GM20431 (cell line): ENCODE measurements at regions not wholly inside any gene's neighbourhood (a gene's known extent, or its start where the extent isn't known, plus 50 kb on each side); places are given as distances from the start of the nearest gene placed in this dataset.
"Not testable (repeated sequence)": the region's sequence is repeated elsewhere in the genome, so short reads cannot be mapped to it uniquely, and the experiment has no call there.

Experiments used
- in situ Hi-C: fragments of 300-500 bp; cut with MseI, MboI; formaldehyde crosslinking; loops from one replicate; pipeline ENCODE4 v1.15.0; 2020; ENCODE audit warnings: low sequenced_read_pairs; ENCODE audit not compliant: unreplicated experiment

DNA sequence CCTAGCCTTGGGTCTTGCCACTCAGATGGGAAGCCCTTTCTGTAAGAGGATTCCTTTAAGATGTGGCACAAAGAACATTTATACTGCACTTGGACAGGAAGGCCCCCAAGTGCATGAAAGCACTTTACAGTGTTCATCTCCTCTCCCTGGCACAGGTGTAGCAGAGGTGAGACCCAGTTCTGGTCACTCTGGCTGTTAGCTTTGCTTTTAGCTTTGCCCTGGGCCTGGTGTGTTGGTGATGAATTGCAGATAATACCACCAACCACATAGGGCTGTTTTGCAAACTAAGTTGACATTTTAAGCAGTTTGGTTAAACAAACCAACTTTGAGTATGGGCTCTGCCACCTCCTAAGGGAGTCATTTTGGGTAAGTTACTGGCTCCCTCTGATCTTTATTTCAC is 296.3 kb downstream of the BCL2L11 start:
- in situ Hi-C loops, result not testable (repeated sequence)

DNA sequence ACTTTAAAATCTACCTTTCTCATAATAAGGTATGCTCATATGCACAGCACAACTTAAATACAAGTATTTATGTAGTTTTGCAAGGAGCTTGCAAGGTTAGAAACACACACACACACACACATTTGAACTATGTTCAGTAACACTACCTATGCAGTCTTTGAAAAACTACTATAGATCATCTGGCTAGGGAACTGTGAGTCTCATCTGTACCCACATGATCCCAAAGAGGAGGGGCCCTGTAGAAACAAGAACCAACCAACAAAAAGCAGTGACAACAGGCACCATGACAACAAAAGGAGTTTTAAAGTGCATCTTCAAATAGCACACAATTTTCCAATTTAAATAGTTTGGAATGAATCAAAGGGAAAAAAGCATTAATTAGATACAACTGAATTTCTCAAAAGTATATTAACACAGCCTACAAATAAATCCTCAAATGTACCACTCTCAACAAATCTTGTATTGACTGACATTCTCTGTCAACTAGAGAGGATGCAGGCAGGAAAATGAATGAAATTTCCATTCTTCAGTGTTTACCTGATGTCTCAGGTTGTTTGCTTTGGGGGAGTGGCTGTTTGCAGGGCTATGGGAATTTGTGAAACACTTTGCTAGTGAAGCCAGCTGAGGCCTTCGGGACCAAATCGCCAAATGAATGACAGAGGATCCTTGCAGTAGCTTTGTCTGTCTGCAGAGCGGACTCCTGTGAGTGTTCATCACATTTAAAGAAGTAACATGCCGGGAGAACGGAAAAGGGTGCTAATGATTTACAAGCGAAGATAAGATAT is 297.6 kb downstream of the BCL2L11 start:
- in situ Hi-C loops, result not testable (repeated sequence)

DNA sequence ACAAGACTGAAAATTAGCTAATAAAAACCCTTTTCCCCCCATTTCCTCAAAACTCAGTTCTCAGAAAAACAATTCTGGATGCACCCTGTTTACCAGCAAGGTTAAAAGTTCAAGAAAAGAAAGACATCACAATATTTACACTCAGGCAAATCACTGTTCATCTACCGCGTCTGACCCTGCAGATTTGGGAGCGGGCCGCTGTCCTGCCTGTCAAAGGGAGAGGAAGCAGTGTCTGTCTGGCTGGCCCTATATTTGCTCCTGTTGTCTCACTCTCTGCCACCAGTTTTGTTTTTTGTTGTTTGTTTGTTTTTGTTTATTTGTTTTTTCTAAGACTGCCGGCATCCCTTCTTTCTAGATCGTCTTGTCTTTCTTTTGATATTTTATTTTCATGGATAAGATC is 299.4 kb downstream of the BCL2L11 start:
- in situ Hi-C loops, result not testable (repeated sequence)

DNA sequence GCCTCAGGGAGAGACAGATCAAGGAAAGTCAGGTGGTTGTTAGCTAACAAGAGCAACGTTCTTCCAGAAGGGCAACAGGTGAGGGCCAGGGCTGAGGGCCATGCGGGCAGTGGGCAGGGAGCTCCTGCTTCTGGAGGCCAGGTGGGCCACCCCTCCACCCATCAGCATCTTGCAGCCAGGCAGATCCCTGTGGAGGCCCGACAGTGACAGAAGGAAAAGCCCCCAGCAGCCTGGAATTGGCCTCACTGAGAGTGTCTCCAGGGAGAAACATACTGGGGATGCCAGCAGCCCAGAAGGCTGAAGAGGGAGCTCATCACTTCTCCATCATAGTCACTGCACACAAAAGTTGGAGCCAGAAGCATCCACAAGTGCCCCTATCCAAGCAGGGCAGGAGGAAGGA is 300.1 kb downstream of the BCL2L11 start:
- in situ Hi-C loops, result not testable (repeated sequence)

DNA sequence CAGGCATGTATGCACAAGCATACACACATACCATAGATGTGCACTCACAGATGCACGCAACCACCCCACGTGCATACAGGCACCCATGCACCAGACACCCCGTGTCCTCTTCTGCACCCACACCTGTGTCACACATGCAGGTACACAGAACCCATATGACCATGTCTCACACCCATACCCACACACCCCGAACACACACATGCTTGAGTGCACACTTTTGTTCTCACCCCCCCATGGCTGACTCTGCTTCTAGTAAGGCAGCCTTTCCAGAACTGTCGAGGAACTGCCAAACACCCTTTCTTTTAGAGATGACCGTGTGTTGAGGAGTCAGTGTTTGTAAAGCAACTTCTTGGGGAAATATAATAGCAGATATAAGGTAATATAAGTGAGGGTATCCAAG is 301.2 kb downstream of the BCL2L11 start:
- in situ Hi-C loops, result not testable (repeated sequence)

DNA sequence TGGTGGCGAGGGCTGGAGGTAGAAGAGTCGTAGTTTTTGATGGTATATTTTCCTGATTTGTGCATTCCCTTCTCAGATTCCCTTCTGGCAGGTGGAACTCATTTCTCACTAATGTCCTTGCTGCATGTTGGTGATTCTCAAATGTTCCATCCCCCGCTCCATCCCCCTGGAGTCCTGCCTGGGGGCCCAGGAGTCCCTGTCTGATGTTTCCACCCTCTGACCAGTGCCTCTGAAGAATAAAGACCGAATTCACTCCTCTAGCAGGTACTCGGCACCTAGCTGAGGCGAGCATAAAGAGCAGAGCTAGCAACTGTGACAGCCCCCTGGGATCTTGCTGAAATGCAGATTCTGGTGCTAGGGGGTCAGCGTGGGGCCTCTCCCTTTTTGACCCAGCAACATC is 301.8 kb downstream of the BCL2L11 start:
- in situ Hi-C loops, result not testable (repeated sequence)

DNA sequence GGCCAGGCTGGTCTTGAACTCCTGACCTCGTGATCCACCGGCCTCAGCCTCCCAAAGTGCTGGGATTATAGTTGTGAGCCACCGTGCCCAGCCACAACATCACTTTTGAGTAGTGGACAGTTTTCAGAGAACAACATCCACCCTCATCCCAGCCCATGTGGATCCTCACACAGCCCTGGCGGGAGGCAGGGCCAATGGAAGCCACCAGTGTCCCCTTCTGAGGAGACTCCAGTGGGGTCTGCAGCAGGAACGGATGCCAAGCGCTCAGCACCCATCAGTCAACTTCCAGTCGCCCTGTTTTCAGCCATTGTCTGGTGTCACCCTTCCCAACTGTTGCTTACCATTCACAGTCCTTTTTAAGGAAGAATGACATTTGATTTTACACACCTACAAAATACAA is 302.5 kb downstream of the BCL2L11 start:
- in situ Hi-C loops, result not testable (repeated sequence)

DNA sequence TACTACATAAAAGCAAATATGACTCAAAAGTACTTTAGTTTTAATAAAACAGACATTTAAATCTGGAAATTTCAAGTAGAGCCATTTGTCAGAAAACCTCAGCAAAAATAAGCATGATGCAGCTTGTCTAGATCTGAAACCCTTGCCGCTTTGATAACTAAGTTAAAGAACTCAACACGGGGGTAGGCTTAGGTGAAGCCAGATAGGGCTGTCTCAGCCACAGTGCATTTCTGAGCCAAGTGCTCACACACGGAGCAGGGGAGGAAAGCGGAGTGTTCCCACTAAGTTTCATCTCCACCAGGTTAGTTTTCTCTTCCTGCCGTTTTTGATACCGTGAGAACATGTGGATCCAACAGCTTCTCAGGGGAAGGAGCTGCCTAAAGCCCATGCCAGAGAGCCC is 303.5 kb downstream of the BCL2L11 start:
- in situ Hi-C loops, result not testable (repeated sequence)

DNA sequence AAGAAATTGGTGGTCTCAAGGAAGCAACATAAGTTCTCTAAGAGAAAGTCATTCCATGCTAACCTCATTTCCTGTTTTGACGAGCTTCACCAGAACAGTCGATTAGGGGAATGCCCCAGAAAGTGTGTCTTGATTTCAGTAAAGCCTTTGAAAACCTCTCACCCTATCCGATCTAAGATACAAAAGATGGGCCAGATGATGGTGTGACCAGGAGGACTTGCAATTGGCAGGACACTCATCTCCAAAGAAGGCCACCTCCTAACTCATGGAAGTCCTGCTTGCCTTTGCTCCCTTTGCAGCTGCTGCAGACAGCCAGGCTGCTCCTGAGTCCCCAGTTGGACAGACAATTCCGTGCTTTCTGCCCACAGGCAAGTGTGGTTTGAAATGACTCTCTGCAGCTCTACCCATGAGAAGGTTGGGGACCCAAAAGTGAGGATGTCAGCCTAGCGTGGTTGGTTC is 304.2 kb downstream of the BCL2L11 start:
- in situ Hi-C loops, result not testable (repeated sequence)

DNA sequence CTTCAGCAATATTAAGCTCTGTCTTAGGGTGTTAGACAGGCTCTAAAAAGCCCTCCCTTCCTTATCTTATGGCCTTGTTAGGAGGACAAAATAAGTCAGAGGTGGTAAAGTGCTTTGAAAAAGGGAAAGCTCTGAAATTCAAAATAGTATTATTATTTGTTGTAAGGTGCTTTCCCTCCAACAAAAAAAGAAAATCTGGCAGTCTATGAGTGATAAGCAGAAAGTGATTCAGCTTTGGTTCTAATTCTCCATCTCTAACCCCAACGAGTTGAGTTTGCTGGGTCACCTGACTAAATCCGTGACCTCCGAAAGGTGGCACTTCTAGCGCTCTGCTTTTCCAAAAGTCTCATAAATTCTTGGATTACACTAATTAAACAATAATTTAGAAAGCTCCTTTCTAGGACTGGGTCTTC is 305.1 kb downstream of the BCL2L11 start:
- in situ Hi-C loops, result not testable (repeated sequence)

DNA sequence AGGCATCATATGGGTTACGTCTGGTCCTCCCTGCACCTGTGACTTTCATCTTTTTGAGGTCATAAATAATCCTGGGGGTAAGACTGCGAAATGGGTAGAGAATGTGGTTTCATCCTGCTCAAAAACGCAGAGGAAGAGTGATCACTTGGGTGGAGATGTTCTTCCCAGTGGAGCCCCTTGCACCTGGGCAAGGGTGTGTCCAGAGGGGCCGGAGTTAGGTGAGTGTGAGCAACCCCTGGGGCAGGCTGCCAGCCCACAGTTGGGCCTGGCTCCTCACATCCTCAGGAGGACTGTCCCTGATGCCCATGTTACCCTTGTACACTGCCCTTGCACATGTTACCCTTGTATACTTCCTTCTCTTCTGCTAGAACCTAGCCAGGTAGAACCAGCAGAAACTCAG is 306.6 kb downstream of the BCL2L11 start:
- in situ Hi-C loops, result not testable (repeated sequence)

DNA sequence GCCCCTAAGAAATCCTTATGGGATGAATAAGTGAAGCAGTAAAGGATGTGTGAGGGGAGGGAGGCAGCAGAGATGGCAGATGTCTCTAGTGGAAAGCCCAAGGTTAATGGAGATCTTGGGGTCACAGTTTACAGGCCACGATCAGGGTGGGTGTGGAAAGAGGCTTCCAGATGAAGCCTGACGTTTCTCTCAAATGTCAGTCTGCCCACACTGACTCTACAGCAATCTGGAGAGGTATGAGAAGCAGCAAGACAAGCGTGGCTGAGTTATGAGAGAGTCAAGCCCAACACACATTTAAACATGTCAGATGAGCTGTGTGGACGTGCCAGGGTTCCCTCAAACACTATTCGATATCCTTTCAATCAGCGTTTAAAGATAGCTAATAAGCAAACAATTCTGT is 308.2 kb downstream of the BCL2L11 start:
- in situ Hi-C loops, result not testable (repeated sequence)

DNA sequence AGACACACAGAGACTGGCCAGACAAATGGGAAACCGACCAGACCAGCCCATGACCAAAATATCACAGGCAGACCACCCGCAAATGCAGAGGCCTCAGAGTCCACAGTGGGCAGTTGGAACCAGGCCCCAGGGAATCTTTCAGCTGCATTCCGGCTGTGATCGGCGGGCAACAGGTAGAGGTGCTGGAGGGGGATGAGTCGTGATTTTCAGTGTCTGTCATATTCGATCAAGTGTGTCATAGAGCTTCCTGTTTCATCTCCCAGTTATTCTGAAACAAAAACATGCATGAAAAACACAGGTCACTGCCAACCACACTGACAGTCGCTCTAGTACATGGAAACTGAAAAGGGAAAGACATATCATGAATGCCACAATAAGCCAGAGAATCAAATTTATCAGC is 308.6 kb downstream of the BCL2L11 start:
- in situ Hi-C loops, result not testable (repeated sequence)

DNA sequence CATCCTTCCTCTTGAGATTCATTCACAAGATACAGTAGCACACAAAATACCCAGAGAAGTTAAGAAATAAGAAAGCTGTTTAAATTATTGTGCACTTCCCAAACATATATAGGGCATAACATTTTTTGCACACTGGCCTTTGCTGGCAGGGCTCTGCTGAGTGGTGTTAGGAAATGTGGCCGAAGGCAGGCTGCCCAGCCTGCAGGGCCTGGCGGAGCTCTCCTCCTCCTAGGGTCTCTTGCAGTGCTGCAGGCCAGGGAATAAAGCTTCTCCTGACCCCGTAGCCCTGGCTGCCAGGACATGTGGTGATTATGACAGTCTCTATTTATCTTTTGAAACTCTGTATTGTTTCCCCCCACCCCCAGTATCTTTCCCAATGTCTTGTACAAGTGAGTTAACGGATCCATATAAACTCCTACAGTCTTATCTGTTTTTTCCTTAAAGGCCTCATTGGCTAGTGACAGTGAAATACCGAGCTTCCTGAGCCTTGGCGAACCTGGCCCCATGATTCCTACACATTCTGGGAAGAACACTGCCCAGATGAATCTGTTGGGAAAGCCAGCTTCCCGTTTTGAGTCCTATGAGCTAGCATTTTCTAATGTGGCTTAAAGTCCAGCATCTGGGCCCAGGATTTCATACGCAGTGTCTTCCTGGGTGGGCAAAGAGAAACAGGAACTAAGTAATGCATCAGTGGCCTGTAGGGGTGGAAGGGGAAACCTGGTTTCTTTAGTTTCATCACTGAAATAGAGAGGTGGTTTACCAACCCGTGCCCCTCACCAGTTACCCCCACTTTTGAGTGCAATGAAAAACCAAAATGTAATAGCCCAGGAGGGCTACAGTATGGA is 310.3 kb downstream of the BCL2L11 start:
- in situ Hi-C loops, result not testable (repeated sequence)

DNA sequence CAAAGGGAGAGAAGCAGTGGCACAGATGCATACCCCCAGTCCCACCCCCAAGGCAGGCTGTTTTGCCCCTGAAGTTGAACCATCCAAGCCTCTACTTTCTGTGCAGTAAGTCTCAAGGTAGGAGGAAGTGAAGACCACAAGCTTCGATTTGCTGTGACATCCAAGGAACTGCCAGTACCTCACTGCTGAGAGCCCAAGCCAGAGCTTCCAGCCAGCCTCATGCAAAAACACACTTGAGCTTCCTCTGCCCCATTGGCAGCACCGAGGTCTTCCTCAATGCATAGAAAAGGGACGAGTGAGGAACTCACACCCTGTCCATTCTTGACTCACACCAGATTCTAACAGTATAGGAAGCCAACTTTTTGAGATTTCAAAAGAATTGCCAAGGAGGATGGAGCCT is 311.7 kb downstream of the BCL2L11 start:
- in situ Hi-C loops, result not testable (repeated sequence)

DNA sequence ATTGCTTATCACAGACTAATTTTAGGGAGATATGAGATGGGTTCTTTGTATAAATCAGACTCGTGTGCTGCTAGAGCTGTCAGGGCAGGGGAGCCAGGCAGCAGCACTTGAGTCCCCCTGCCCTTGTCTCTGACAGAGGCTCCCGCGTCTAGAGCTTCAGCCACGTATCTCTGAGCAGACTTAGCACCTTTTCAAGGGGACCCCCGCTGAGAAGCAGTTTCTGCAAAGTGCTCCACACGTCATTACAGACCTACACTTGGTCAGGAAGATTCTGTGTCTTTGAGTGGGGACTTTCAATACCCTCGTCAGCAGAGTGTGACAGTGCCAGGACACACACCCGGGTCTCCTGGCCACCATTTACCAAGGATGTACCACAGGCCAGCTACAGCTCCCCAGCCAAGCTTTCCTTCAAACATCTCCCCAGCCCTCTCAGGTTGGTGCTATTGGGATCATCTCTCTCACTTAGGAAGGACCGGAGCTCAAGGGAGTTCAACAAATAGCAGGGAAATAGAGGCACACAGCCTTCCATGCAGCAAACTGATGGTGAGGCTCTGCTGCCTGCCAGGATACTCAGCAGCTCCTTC is 312.3 kb downstream of the BCL2L11 start:
- in situ Hi-C loops, result not testable (repeated sequence)

DNA sequence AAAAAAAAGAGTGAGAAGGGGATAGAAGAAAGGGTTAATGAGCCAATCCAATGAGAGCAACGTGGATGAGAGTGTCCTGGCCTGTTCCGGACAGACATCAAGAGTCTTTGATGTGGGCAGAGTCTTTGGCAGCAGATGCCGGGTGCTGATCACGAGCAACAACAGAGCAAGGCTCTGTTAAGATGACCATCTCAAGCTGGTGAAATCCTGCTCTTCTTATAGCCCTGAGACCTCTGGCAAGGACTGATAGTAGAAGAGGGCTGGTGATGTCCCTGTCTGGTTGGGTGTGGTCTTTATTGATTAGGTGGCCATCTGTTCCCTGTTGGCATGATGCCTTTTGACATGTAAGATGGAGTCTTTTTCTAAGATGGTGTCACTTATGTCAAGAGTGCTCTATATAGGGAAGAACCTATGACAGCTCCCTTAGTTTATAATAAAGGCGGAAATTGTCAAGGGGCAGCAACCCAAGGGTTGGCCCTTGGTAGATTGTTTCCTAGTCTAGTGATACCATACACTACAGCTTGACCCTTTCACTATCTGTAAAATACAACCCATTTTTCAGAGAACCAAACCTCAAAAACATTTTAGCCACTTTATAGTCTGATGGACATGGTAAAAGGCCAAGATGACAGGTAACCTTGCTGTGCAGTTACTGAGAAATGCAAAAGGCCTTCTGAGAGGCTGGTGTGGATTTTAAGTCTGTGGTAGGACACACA is 313.3 kb downstream of the BCL2L11 start:
- in situ Hi-C loops, result not testable (repeated sequence)

DNA sequence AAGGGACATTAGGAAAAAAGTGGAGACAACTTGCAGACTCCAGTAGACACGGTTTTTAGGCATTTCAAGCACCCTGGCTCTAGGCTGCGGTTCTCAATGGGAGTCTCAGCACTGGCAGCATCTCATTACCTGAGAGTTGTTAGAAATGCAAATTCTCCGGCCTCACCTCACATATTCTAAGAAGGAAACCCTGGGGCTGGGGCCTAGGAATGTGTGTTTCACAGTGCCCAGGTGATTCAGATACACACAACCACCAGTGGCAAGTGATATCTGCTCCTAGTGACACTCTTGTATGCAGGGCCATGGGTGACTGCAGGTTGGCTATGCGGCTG is 313.9 kb downstream of the BCL2L11 start:
- in situ Hi-C loops, result not testable (repeated sequence)

DNA sequence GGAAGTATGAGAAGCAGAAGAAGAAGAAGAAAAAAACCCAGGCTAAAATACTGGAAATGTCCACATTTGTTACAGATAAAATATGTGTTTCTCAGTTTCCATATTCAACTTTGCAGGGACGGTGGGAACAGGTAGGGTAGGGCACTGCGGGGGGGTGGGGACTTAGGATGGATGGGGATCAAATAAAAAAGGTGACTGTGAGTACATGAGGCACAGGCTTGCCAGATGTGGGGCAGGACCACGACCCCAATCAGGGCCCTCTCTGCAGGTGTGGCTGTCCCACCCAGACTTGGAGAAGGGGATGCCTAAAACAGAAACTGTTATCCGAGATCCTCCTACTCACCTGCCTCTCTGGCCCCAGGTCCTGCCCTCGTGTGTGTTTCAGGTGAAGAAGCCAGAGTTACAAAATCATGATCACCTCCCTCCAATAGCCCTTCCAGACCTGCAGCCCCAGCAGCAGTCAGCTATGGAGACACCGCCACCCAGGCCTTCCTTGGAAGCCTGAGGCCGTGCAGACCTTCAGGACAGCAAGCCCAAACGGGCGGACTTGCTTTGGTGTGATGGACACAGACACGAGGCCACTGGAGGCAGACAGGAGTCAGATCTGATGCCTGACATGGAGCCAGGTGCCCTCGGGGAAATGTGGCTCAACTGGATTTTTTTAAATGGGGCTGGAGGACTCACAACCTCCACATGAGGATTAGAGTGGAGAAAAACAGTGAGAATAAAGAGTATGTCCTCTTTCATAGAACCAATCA is 315.0 kb downstream of the BCL2L11 start:
- in situ Hi-C loops, result not testable (repeated sequence)

DNA sequence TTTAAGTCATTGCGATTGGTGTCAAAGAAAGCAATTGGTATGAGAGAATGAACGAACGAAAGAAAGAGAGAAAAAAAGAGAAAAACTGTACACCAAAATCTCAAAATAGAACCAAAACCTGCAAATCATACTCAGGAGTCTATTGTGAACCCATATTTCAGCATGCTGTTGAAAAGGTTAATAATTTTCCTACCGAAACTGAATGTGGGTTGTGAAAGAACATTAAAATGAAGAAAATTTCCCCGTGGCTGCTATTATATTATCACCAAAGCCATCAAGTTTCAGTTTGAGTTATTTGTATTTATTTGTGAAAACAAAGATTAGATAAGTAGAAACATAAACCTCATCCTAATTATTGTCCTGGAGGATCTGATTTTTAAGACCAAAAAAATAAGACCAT is 315.7 kb downstream of the BCL2L11 start:
- in situ Hi-C loops, result not testable (repeated sequence)
